ENCODE measurements at regions not wholly inside any gene's neighbourhood (a gene's known extent, or its start where the extent isn't known, plus 50 kb on each side); places are given as distances from the start of the nearest gene placed in this dataset.

GRCh38 chr5:103465891-103466290, 96.7 kb downstream of the NUDT12 start:
- FAIRE-seq = no peak
- TF ChIP-seq PAX5 (IDR thresholded peaks at IDR 0.05; ENCODE audit: insufficient read depth, low read length, severe bottlenecking) (no peak), POLR2A (IDR thresholded peaks at IDR 0.05; ENCODE audit: low read depth, low read length) (no peak), POU2F2 (IDR thresholded peaks at IDR 0.05; ENCODE audit: low read depth, low read length) (no peak), SPI1 (IDR thresholded peaks at IDR 0.05; ENCODE audit: low read depth, low read length) (no peak), TAF1 (IDR thresholded peaks at IDR 0.05; ENCODE audit: low read depth, low read length) (no peak), POLR2AphosphoS5 (IDR thresholded peaks at IDR 0.05; ENCODE audit: low read depth, low read length) (no peak)
- DNase-seq (ENCODE audit: insufficient read length, low spot score) = no peak

- no peak for DNase-seq (ENCODE audit: insufficient read length, low spot score)
- no peak for FAIRE-seq
- TF ChIP-seq POLR2AphosphoS5 (IDR thresholded peaks at IDR 0.05; ENCODE audit: low read depth, low read length) (no peak), POU2F2 (IDR thresholded peaks at IDR 0.05; ENCODE audit: low read depth, low read length) (no peak), PAX5 (IDR thresholded peaks at IDR 0.05; ENCODE audit: insufficient read depth, low read length, severe bottlenecking) (no peak), POLR2A (IDR thresholded peaks at IDR 0.05; ENCODE audit: low read depth, low read length) (no peak), SPI1 (IDR thresholded peaks at IDR 0.05; ENCODE audit: low read depth, low read length) (no peak), TAF1 (IDR thresholded peaks at IDR 0.05; ENCODE audit: low read depth, low read length) (no peak)
These were observed 97.6 kb downstream of the NUDT12 start for GRCh38 chr5:103464835-103465484.

- no peak for TF ChIP-seq POLR2A (IDR thresholded peaks at IDR 0.05; ENCODE audit: low read depth, low read length)
- TF ChIP-seq PAX5 (IDR thresholded peaks at IDR 0.05; ENCODE audit: insufficient read depth, low read length, severe bottlenecking) = no peak
- TF ChIP-seq POU2F2 (IDR thresholded peaks at IDR 0.05; ENCODE audit: low read depth, low read length) = no peak
- TF ChIP-seq SPI1 (IDR thresholded peaks at IDR 0.05; ENCODE audit: low read depth, low read length) = no peak
- TF ChIP-seq POLR2AphosphoS5 (IDR thresholded peaks at IDR 0.05; ENCODE audit: low read depth, low read length) = no peak
- no peak for TF ChIP-seq TAF1 (IDR thresholded peaks at IDR 0.05; ENCODE audit: low read depth, low read length)
- DNase-seq (ENCODE audit: insufficient read length, low spot score) (no peak), FAIRE-seq (no peak)
These were observed 99.3 kb downstream of the NUDT12 start for GRCh38 chr5:103463261-103463660.

DNA sequence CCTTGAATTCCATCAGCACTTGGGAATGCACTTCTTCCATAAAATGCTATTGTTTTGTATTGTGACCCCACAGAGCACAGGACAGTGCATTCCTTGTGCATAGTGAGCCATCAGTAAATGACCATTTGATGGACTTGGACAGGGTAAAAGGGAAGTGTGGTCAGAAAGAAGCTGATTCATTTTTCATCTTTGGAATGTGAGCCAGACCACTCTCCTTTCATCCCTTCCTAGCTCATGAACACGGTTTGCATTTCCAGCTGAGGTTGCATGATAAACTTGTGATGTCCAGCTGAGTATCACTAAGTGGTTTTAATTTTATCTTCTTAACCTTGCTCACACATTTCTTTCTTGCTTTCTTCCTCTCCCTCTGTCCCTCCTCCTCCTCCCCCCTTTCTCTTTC, 101.3 kb downstream of the NUDT12 start:
- FAIRE-seq (peak; percentile 20), DNase-seq (ENCODE audit: insufficient read length, low spot score) (no peak)
- TF ChIP-seq POU2F2 (IDR thresholded peaks at IDR 0.05; ENCODE audit: low read depth, low read length) (no peak), POLR2A (IDR thresholded peaks at IDR 0.05; ENCODE audit: low read depth, low read length) (no peak), PAX5 (IDR thresholded peaks at IDR 0.05; ENCODE audit: insufficient read depth, low read length, severe bottlenecking) (no peak), SPI1 (IDR thresholded peaks at IDR 0.05; ENCODE audit: low read depth, low read length) (no peak)

DNA sequence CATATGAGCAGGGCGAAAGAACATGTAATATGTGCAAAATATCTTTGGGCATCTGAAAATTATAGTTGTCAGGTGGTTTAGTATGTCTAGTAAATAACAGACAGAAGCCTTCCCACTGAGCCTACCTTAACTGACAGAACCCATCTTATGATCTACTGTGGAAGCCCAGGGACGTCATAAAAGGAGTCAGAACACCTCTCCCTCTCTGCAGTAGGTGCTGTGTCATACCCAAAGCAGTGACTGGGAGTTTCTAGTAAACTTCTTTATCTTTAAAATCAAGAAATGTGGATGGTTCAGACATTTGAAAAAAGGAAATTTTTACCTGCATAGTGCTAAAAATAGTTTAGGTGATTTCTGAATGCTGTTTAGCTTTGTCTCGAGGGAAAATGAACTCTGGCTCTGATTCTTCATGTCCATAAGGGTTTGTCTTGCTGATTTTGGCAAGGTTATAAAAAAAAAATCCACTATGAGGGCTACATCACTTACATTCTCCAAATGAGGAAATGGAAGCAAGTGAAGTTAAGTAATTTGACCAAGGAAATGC, 104.0 kb downstream of the NUDT12 start:
- TF ChIP-seq POLR2A (IDR thresholded peaks at IDR 0.05; ENCODE audit: low read depth, low read length) (no peak), POU2F2 (IDR thresholded peaks at IDR 0.05; ENCODE audit: low read depth, low read length) (no peak), POLR2AphosphoS5 (IDR thresholded peaks at IDR 0.05; ENCODE audit: low read depth, low read length) (no peak), SPI1 (IDR thresholded peaks at IDR 0.05; ENCODE audit: low read depth, low read length) (no peak), PAX5 (IDR thresholded peaks at IDR 0.05; ENCODE audit: insufficient read depth, low read length, severe bottlenecking) (no peak), TAF1 (IDR thresholded peaks at IDR 0.05; ENCODE audit: low read depth, low read length) (no peak)
- DNase-seq (ENCODE audit: insufficient read length, low spot score) (no peak), FAIRE-seq (no peak)

GRCh38 chr5:103456476-103456875, 106.1 kb downstream of the NUDT12 start:
- DNase-seq (ENCODE audit: insufficient read length, low spot score) = no peak
- no peak for TF ChIP-seq POLR2A (IDR thresholded peaks at IDR 0.05; ENCODE audit: low read depth, low read length)
- no peak for TF ChIP-seq PAX5 (IDR thresholded peaks at IDR 0.05; ENCODE audit: insufficient read depth, low read length, severe bottlenecking)
- TF ChIP-seq POU2F2 (IDR thresholded peaks at IDR 0.05; ENCODE audit: low read depth, low read length) = no peak
- FAIRE-seq = no peak

DNA sequence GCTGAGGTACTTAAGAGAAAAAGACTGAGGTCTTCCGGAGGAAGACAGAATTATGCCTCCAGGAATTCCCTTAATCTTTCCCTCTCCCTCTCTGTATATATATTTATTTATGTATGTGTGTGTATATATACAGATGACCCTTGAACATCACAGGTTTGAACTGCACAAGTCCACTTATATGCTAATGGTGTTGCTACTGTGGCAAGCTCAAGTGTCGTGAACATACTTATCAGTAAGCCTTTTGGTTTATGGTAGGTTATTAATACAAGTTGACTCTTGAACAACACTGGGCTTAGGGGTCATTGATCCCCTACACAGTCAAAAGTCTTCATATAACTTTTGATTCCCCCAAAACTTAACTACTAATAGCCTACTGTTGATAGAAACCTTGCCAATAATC, 106.8 kb downstream of the NUDT12 start:
- DNase-seq (ENCODE audit: insufficient read length, low spot score) (no peak), FAIRE-seq (no peak)
- TF ChIP-seq SPI1 (IDR thresholded peaks at IDR 0.05; ENCODE audit: low read depth, low read length) (no peak), TAF1 (IDR thresholded peaks at IDR 0.05; ENCODE audit: low read depth, low read length) (no peak), POU2F2 (IDR thresholded peaks at IDR 0.05; ENCODE audit: low read depth, low read length) (no peak), POLR2AphosphoS5 (IDR thresholded peaks at IDR 0.05; ENCODE audit: low read depth, low read length) (no peak), POLR2A (IDR thresholded peaks at IDR 0.05; ENCODE audit: low read depth, low read length) (no peak), PAX5 (IDR thresholded peaks at IDR 0.05; ENCODE audit: insufficient read depth, low read length, severe bottlenecking) (no peak)

DNA sequence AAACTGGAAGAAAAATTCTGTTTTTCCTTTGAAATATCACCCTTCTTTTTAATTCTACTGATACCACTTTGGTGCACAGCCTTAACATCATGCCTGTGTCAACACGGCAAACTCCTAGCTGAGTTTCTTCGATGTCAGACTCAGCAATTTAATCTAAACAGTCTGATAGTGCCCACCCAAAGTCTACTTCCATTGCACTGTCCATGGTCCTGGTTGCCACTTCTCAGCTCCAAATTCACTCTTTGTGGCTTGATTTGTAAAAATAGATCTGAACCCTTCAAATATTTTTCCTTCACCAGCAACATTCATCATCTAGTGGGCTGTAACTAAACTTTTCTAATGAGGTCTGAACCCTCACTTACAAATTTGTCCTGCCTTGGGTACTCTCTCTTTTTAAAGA, 107.8 kb downstream of the NUDT12 start:
- TF ChIP-seq POLR2AphosphoS5 (IDR thresholded peaks at IDR 0.05; ENCODE audit: low read depth, low read length) (no peak), TAF1 (IDR thresholded peaks at IDR 0.05; ENCODE audit: low read depth, low read length) (no peak), SPI1 (IDR thresholded peaks at IDR 0.05; ENCODE audit: low read depth, low read length) (no peak), POLR2A (IDR thresholded peaks at IDR 0.05; ENCODE audit: low read depth, low read length) (no peak), POU2F2 (IDR thresholded peaks at IDR 0.05; ENCODE audit: low read depth, low read length) (no peak), PAX5 (IDR thresholded peaks at IDR 0.05; ENCODE audit: insufficient read depth, low read length, severe bottlenecking) (no peak)
- no peak for DNase-seq (ENCODE audit: insufficient read length, low spot score)
- FAIRE-seq = no peak

DNA sequence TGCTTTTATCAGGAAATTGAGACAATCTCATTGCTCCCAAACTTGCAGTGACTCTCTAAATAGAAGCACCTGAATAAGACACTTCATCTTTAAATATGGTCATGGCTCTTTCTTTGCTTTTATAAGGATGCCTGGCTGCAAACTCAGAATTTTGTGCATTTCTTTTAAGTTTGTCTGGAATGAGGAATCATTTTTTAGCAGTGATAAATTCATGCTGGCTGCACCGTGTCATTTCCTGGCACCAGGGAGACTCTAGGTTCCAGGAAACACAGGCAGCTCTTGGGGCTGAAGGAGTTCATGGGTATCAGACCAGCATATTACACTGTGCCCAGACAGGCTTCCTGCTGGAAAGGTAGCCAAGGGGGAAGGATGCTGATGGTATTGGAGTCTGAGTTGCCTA, 109.9 kb downstream of the NUDT12 start:
- FAIRE-seq = no peak
- DNase-seq (ENCODE audit: insufficient read length, low spot score) = no peak
- TF ChIP-seq PAX5 (IDR thresholded peaks at IDR 0.05; ENCODE audit: insufficient read depth, low read length, severe bottlenecking) (no peak), POU2F2 (IDR thresholded peaks at IDR 0.05; ENCODE audit: low read depth, low read length) (no peak), POLR2A (IDR thresholded peaks at IDR 0.05; ENCODE audit: low read depth, low read length) (no peak), SPI1 (IDR thresholded peaks at IDR 0.05; ENCODE audit: low read depth, low read length) (no peak), POLR2AphosphoS5 (IDR thresholded peaks at IDR 0.05; ENCODE audit: low read depth, low read length) (no peak), TAF1 (IDR thresholded peaks at IDR 0.05; ENCODE audit: low read depth, low read length) (no peak)

GRCh38 chr5:103452089-103452488, 110.5 kb downstream of the NUDT12 start:
- TF ChIP-seq POU2F2 (IDR thresholded peaks at IDR 0.05; ENCODE audit: low read depth, low read length) (no peak), PAX5 (IDR thresholded peaks at IDR 0.05; ENCODE audit: insufficient read depth, low read length, severe bottlenecking) (no peak), POLR2AphosphoS5 (IDR thresholded peaks at IDR 0.05; ENCODE audit: low read depth, low read length) (no peak), TAF1 (IDR thresholded peaks at IDR 0.05; ENCODE audit: low read depth, low read length) (no peak), SPI1 (IDR thresholded peaks at IDR 0.05; ENCODE audit: low read depth, low read length) (no peak), POLR2A (IDR thresholded peaks at IDR 0.05; ENCODE audit: low read depth, low read length) (no peak)
- DNase-seq (ENCODE audit: insufficient read length, low spot score) = no peak
- no peak for FAIRE-seq
